NCI-H128 (cell line): ENCODE measurements at regions not wholly inside any gene's neighbourhood (a gene's known extent, or its start where the extent isn't known, plus 50 kb on each side); places are given as distances from the start of the nearest gene placed in this dataset.

Experiments
- DNase-seq: peaks from one replicate; lab custom pipeline; 2025; ENCODE audit not compliant: unreplicated experiment; lab: John Stamatoyannopoulos, UW

- no peak for DNase-seq
Measured at GRCh38 chr21:40976198-40977109, 129.5 kb upstream of the DSCAM start.

GRCh38 chr21:40985370-40985769 lies 138.4 kb upstream of the DSCAM start:
- no peak for DNase-seq

GRCh38 chr21:40990366-40990765 lies 143.4 kb upstream of the DSCAM start:
- DNase-seq: no peak

GRCh38 chr21:40997831-40998230 lies 150.9 kb upstream of the DSCAM start:
- no peak for DNase-seq

- DNase-seq: no peak
Measured at GRCh38 chr21:41000838-41001237, 153.9 kb upstream of the DSCAM start.

- DNase-seq: no peak
Measured at GRCh38 chr21:41006636-41007035, 159.7 kb upstream of the DSCAM start.

GRCh38 chr21:41008351-41008750 lies 159.6 kb upstream of the BACE2 start:
- no peak for DNase-seq

- DNase-seq: no peak
Measured at GRCh38 chr21:41008974-41009373, 159.0 kb upstream of the BACE2 start.

GRCh38 chr21:41009398-41010100 lies 158.4 kb upstream of the BACE2 start:
- peak; percentile 42 for DNase-seq

GRCh38 chr21:41010101-41010435 lies 157.9 kb upstream of the BACE2 start:
- no peak for DNase-seq

- no peak for DNase-seq
Measured at GRCh38 chr21:41011098-41011731, 156.7 kb upstream of the BACE2 start.

- DNase-seq: no peak
Measured at GRCh38 chr21:41011951-41012366, 156.0 kb upstream of the BACE2 start.

- no peak for DNase-seq
Measured at GRCh38 chr21:41012425-41012824, 155.5 kb upstream of the BACE2 start.

GRCh38 chr21:41016472-41016871 lies 151.5 kb upstream of the BACE2 start:
- DNase-seq: no peak

GRCh38 chr21:41018431-41018830 lies 149.5 kb upstream of the BACE2 start:
- no peak for DNase-seq

- no peak for DNase-seq
Measured at GRCh38 chr21:41023936-41024335, 144.0 kb upstream of the BACE2 start.

GRCh38 chr21:41024341-41024740 lies 143.6 kb upstream of the BACE2 start:
- no peak for DNase-seq

GRCh38 chr21:41024746-41025254 lies 143.2 kb upstream of the BACE2 start:
- DNase-seq: no peak

GRCh38 chr21:41029571-41029970 lies 138.4 kb upstream of the BACE2 start:
- no peak for DNase-seq

- no peak for DNase-seq
Measured at GRCh38 chr21:41031701-41032220, 136.2 kb upstream of the BACE2 start.

- DNase-seq: no peak
Measured at GRCh38 chr21:41032541-41032940, 135.4 kb upstream of the BACE2 start.
